ENCODE measurements at regions not wholly inside any gene's neighbourhood (a gene's known extent, or its start where the extent isn't known, plus 50 kb on each side); places are given as distances from the start of the nearest gene placed in this dataset.

GRCh38 chr12:128190614-128191013 lies 76.4 kb upstream of the TMEM132C start:
- no TSS peak for BruUV-seq (replicated peaks)

DNA sequence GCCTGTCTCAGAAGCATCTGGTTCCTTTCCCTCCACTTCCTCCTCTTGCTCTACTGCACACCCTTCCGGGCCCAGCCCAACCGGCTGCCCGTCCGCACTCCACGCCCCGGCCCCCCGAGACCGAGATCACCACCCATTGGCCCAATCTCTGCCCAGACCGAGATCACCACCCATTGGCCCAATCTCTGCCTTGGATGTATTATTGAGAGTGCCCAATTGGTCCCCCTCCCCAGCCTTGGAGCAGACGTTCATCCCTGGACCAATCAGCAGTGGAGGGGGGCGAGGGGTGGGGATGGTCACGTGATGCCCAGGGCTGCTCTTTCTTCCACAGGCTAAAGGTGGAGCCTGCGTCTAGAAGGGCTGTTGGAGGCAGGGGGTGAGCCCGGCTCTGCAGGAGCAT lies 75.6 kb upstream of the TMEM132C start:
- no peak overlapping the region for H3K27ac ChIP-seq
- intact Hi-C loops (cut with micrococcal nuclease; ENCODE audit: unreplicated experiment), result no loop called here
- H3K4me1 ChIP-seq (replicated peaks; ENCODE audit: insufficient read depth), result no peaks in the 10 kb centered on the region
- no peak overlapping the region for H3K4me3 ChIP-seq
- H3K79me2 ChIP-seq (ENCODE audit: low read depth), result no peaks in the 10 kb centered on the region
- no peaks in the 10 kb centered on the region for H4K20me1 ChIP-seq (ENCODE audit: insufficient read depth)
- no peaks in the 10 kb centered on the region for H3K27me3 ChIP-seq (ENCODE audit: insufficient read depth, low read depth)
- ChIA-PET POLR2A (ENCODE audit: unreplicated experiment) (no interaction called here), CTCF (no interaction called here)
- no peaks in the 10 kb centered on the region for H3K36me3 ChIP-seq (ENCODE audit: low read depth)
- no peaks in the 10 kb centered on the region for H3K9me3 ChIP-seq (ENCODE audit: insufficient read depth, low read depth)
- H3F3A ChIP-seq (ENCODE audit: insufficient read depth, low read depth), result no peaks in the 10 kb centered on the region
- no TSS peak for BruUV-seq (replicated peaks)
- H2AFZ ChIP-seq, result no peak overlapping the region
- no peaks in the 10 kb centered on the region for H3K9me2 ChIP-seq (ENCODE audit: insufficient read depth)
- DNase-seq, result no peak
- TF ChIP-seq, protein P1, sequence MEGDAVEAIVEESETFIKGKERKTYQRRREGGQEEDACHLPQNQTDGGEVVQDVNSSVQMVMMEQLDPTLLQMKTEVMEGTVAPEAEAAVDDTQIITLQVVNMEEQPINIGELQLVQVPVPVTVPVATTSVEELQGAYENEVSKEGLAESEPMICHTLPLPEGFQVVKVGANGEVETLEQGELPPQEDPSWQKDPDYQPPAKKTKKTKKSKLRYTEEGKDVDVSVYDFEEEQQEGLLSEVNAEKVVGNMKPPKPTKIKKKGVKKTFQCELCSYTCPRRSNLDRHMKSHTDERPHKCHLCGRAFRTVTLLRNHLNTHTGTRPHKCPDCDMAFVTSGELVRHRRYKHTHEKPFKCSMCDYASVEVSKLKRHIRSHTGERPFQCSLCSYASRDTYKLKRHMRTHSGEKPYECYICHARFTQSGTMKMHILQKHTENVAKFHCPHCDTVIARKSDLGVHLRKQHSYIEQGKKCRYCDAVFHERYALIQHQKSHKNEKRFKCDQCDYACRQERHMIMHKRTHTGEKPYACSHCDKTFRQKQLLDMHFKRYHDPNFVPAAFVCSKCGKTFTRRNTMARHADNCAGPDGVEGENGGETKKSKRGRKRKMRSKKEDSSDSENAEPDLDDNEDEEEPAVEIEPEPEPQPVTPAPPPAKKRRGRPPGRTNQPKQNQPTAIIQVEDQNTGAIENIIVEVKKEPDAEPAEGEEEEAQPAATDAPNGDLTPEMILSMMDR (conservative IDR thresholded peaks at IDR 0.05), result no peak
- TF ChIP-seq EZH2 (IDR thresholded peaks at IDR 0.05; ENCODE audit: low read depth), result no peak
- H3K4me2 ChIP-seq, result no peak overlapping the region

More at GRCh38 chr12:128190614-128191013, 76.4 kb upstream of the TMEM132C start:
- Histone ChIP-seq H3K4me2 (no peak overlapping the region), H3K27me3 (ENCODE audit: insufficient read depth, low read depth) (no peaks in the 10 kb centered on the region), H4K20me1 (ENCODE audit: insufficient read depth) (no peaks in the 10 kb centered on the region), H3K79me2 (ENCODE audit: low read depth) (no peaks in the 10 kb centered on the region), H3K36me3 (ENCODE audit: low read depth) (no peaks in the 10 kb centered on the region), H3K4me1 (replicated peaks; ENCODE audit: insufficient read depth) (no peaks in the 10 kb centered on the region), H3K9me2 (ENCODE audit: insufficient read depth) (no peaks in the 10 kb centered on the region), H3F3A (ENCODE audit: insufficient read depth, low read depth) (no peaks in the 10 kb centered on the region), H3K9me3 (ENCODE audit: insufficient read depth, low read depth) (no peaks in the 10 kb centered on the region), H3K4me3 (no peak overlapping the region), H2AFZ (no peak overlapping the region), H3K27ac (no peak overlapping the region)
- intact Hi-C loops (cut with micrococcal nuclease; ENCODE audit: unreplicated experiment), result no loop called here
- TF ChIP-seq EZH2 (IDR thresholded peaks at IDR 0.05; ENCODE audit: low read depth), result no peak
- TF ChIP-seq, protein P1 (conservative IDR thresholded peaks at IDR 0.05), result peak; percentile 25; the same call in 1 of the 2 replicates
- POLR2A ChIA-PET (ENCODE audit: unreplicated experiment), result no interaction called here
- CTCF ChIA-PET, result no interaction called here
- DNase-seq, result no peak

DNA sequence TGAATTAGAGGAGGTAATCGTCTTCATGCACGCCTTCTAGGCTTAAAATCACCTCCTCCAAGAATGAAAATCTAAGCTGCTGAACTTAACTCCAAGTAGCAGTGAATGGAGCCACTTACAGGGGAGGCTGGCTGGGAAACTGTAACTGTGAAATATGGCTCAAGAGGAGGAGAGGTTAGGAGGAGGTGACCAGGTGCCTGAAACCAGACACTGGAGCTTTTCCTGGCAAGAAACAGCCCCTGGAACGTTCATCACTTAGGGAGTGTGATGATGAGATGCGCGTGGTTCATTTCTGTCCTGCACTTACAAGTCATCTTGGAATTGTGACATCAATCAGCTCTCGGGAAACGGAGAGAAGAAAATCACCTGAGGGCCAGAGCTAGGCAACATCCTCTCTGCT lies 62.3 kb upstream of the TMEM132C start:
- TF ChIP-seq EZH2 (IDR thresholded peaks at IDR 0.05; ENCODE audit: low read depth), result no peak
- TF ChIP-seq, protein P1 (conservative IDR thresholded peaks at IDR 0.05), result no peak
- Histone ChIP-seq H3K4me2 (no peak overlapping the region), H3F3A (ENCODE audit: insufficient read depth, low read depth) (no peaks in the 10 kb centered on the region), H4K20me1 (ENCODE audit: insufficient read depth) (no peaks in the 10 kb centered on the region), H3K79me2 (ENCODE audit: low read depth) (no peaks in the 10 kb centered on the region), H3K9me3 (ENCODE audit: insufficient read depth, low read depth) (no peaks in the 10 kb centered on the region), H3K4me3 (no peak overlapping the region), H3K27me3 (ENCODE audit: insufficient read depth, low read depth) (no peaks in the 10 kb centered on the region), H3K9me2 (ENCODE audit: insufficient read depth) (no peaks in the 10 kb centered on the region), H3K36me3 (ENCODE audit: low read depth) (no peaks in the 10 kb centered on the region), H3K4me1 (replicated peaks; ENCODE audit: insufficient read depth) (no peaks in the 10 kb centered on the region), H2AFZ (no peak overlapping the region), H3K27ac (no peak overlapping the region)
- POLR2A ChIA-PET (ENCODE audit: unreplicated experiment), result no interaction called here
- intact Hi-C loops (cut with micrococcal nuclease; ENCODE audit: unreplicated experiment), result no loop called here
- CTCF ChIA-PET, result no interaction called here
- no TSS peak for BruUV-seq (replicated peaks)
- DNase-seq, result no peak
